ENCODE measurements at regions not wholly inside any gene's neighbourhood (a gene's known extent, or its start where the extent isn't known, plus 50 kb on each side); places are given as distances from the start of the nearest gene placed in this dataset.

DNA sequence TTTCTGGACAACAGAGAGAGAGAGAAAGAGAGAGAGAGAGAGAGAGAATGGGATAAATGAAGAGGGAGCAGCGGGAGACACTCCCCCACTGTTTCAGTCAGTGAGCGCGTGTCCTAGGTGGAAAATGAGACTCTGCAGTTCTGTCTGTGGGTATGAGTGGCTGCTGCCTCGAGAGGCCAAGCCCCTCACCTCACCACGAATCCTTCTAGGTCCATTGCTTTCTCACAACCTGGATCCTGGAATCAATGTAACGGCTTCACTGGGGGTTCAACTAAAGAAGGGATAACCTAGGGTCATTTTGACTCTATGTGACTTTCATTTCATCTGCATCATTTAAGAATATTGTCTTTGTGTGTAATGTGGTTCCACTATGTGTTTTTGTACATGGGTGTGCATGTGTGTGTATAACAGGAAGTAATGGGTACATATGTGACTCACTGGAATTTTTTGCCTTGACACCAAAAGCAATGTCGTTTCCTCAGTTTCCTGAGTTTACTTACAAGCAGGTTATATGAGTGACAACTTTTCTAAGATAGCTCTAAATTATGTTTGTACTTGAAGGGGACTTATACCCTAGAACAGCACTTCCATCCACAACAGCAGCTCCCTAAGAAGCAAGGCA lies 221.4 kb upstream of the TRIB2 start:
- no peak for DNase-seq (ENCODE audit: low read depth in 2 of 2)

GRCh38 chr2:12498286-12498685 lies 218.4 kb upstream of the TRIB2 start:
- no peak for DNase-seq (ENCODE audit: low read depth in 2 of 2)

GRCh38 chr2:12498704-12499103 lies 218.0 kb upstream of the TRIB2 start:
- no peak for DNase-seq (ENCODE audit: low read depth in 2 of 2)

DNA sequence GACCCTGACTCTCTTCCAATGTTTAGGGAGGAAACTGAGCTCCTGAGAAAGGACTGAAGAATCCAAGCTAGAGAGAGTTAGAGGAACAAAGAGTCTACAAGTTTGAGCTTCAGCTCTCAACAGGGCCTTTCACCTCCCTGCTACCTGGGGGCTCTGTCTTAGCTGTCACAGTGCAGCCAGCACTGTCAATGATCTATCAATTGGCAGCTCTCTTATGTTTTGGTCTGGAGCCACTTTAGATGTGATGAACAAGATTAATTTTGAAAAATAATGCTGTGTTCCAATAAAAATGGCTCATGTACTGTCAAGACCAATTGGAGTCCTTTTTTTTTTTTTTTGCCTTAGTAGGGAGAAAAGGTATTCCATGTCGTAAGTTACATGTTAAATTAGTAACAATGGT lies 215.8 kb upstream of the TRIB2 start:
- DNase-seq (ENCODE audit: low read depth in 2 of 2): no peak

GRCh38 chr2:12501469-12502158 lies 215.1 kb upstream of the TRIB2 start:
- peak; percentile 36 to 53 for DNase-seq (ENCODE audit: low read depth in 2 of 2)

DNA sequence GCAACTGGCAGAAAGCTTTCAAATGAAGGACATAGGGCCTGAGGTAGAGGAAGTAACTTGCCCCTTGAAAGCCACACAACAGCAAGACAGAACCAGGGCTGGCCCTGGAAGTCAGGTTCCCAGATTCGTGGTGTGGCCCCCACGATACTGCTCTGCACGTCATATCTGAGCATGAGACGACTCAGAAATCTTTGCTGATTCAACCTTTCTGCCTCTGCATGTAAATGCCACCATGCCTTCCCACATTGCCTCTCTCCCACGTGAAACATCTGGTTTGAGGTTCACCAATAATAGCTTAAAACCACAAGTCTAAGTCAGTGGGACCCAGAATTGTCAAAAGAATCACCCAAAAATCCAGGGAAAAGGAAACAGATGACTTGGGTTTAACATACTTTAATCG lies 214.0 kb upstream of the TRIB2 start:
- DNase-seq (ENCODE audit: low read depth in 2 of 2): peak in 1 of 2 donors; percentile 45

DNA sequence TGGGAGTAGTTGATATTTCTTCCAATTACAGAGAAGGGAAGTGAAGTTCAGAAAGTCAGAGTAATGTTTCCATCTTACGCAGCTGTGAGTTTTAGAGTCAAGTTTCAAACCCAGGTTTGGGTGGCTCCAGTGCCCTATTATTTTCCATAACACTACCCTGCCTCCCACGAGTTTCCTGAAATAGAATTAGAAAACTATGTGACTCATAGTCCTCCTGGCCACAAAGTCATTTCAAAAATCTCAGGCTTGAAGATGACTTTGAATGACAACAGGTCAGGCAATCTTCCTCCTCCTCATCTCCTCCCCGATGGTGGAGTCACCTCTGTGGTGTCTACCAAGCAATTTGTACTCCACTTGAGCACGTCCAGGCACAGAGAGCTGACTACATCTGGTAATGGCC lies 212.3 kb upstream of the TRIB2 start:
- no peak for DNase-seq (ENCODE audit: low read depth in 2 of 2)

- no peak for DNase-seq (ENCODE audit: low read depth in 2 of 2)
These were observed 209.9 kb upstream of the TRIB2 start for GRCh38 chr2:12506846-12507245.

- DNase-seq (ENCODE audit: low read depth in 2 of 2): peak; percentile 61 to 81
These were observed 209.4 kb upstream of the TRIB2 start for GRCh38 chr2:12507295-12507694.

DNA sequence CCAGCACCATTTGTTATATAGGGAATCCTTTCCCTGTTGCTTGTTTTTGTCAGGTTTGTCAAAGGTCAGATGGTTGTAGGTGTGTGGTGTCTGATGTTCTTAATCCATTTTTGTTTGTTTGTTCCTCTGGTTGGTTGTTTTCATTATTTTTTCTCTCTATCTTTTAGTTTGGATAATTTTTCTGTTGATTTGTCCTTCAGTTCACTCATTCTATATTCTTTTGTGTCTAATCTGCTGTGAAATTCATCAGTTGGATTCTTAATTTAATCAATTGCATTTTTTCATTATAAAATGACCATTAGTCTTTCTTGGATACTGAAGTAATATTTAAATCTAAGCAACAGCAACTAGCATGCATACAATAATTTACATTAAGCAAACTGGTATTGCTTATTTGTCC lies 206.7 kb upstream of the TRIB2 start:
- no peak for DNase-seq (ENCODE audit: low read depth in 2 of 2)

DNA sequence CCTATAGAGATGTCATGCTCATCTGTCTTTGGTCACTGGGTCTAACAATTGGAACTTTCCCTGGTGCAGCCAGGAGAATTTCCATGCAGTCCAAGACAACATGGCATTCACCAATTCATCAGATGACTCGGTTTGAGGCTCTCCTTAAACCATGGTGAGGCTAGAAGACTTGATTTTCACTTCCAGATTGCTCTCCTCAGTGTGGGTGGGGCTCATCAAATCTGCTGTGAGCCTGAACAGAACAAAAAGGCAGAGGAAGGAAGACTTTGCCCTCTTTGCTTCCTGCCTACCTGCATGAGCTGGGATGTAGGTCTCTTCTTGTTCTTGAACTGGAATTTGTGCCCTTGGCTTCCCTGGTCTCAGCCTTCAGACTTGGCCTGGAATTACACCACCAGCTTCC lies 203.4 kb upstream of the TRIB2 start:
- DNase-seq (ENCODE audit: low read depth in 2 of 2): no peak

- no peak for DNase-seq (ENCODE audit: low read depth in 2 of 2)
These were observed 202.6 kb upstream of the TRIB2 start for GRCh38 chr2:12514168-12514567.

DNA sequence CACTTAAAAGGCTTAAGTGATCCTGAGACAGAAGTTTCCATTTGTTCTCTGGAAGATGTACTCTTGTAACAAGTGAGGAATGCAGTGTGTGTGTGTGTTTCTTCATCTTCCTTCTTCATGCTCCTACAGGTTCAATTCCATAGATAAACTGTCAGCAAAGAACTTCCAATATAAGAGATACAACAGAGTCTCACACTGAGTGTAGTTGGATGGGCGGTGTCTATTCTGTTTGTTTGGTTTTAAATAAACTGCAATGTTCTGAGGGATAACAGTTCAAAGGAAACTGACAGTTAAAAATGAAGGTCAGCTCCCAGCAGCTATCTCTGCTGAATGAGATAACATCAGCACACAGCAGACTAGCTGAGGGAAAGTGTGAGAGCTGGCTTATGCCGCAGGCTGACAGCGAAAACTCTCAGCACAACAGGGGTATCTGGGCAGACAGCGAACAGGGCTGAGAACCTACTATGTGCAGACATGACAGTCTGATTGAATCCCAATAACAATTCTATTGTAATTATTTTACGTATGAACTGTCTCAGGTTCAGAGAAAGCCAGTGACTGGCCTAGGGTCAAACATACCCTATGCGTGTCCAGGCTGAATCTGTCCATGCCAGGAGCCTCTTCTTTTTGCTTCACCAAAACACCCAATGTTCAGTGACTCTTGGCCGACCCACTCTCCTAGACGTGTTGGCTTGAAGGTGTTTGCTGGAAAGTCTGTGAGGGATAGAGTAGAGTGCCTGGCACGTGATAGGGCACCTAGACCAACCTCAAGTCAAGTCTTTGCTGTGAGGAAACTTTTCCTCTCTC lies 201.9 kb upstream of the TRIB2 start:
- peak in 1 of 2 donors; percentile 26 for DNase-seq (ENCODE audit: low read depth in 2 of 2)

- no peak for DNase-seq (ENCODE audit: low read depth in 2 of 2)
These were observed 200.9 kb upstream of the TRIB2 start for GRCh38 chr2:12515871-12516270.

DNA sequence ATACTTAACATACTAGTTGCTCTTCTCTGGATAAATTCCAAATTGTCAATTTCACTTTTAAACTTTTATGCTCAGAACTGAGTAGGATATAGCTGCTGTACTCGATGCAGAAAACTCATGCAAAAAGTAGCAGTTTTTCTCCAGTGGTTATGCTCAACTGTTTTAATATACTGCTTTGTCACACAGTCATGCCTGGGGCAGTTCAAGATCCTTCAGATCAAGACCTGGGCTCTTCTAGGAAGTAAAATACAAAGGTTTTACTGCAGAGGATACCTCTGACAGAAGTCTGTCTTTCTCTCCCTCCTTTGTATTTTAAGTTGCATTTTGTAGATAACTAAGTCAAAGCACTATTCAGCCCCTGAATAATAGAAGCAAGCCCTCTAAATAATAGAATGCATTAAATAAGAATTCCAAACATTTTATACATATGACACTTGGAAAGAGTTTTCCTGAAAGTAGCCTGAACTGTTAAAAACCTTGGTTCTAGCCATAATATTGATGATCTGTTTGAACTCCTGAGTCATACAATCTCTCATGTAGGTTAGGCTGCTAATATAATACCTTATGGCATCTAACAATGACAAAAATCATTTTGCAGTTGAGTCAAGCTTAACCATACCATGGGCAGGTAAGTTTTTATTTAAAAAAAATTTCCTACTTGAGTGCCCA lies 183.3 kb upstream of the TRIB2 start:
- DNase-seq (ENCODE audit: low read depth in 2 of 2): no peak

DNA sequence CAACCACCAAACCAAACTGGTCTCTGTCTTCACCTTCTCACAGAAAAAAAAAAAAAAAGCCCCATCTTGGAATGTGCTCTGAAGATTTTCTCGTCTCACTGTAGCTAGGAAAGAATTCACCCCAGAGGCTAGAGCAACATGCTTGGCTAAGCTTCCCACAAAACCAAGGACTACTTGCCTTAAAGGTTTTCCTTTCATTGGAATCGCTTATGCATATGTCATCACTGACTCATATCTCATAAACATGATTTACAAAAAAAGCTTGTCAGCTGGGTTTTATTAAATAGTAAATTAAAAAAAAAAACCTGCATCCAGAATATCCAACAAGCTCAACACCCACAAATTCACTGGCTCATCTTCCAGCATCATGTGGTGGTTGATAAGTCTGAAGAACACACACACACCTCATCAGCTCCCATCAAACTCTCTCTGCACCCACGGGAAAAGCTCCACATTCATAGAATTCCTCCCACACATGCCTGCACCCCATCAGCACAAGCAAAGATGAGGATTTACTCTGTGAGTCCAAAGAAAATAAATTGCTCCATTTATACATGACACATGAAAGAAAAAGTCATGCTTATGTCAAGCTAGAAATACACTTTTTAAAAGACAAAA lies 182.0 kb upstream of the TRIB2 start:
- no peak for DNase-seq (ENCODE audit: low read depth in 2 of 2)

DNA sequence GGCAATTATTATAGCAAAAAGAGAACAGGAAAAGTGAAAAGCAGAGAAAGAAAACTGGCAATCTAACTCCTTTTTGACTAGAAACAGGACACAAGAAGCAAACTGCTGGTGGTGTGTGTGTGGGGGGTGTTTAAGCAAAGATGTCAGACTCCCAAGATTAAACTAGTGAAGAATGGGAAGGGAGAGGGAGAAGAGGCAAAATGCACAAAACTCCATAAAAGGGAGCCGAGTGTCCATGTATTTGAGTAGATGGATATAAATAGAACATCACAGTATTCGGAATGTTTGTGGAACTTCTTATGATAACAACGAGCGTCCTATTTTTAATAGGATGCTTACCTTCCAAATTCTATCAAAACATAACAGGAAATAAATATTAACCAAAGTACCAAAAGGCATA lies 179.8 kb upstream of the TRIB2 start:
- DNase-seq (ENCODE audit: low read depth in 2 of 2): no peak

DNA sequence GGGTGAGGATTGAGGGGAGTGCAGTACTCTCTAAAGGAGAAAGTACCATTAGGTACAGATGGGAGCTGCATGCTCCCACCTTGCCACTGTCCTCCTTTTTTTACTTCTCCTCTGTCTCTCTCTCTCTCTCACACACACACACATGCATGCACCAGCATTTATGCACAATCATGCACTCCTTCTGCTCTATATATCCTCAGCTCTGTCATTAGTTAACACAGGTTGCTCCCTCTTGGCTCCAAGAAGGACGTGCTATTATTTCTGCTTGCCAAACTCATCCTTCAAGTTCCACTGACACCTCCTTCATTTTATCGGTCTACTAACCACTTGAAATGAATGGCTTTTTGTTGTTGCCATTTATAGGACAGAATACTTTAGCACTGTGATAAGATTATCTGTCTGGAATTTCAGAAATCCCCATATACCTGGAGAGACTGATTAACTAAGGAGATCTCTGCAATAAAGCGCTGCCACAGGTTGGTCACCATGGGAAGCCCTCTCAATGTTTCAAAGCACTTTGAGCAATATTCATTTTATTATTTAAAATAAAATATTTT lies 178.5 kb upstream of the TRIB2 start:
- no peak for DNase-seq (ENCODE audit: low read depth in 2 of 2)

- DNase-seq (ENCODE audit: low read depth in 2 of 2): no peak
These were observed 177.4 kb upstream of the TRIB2 start for GRCh38 chr2:12539336-12539735.

DNA sequence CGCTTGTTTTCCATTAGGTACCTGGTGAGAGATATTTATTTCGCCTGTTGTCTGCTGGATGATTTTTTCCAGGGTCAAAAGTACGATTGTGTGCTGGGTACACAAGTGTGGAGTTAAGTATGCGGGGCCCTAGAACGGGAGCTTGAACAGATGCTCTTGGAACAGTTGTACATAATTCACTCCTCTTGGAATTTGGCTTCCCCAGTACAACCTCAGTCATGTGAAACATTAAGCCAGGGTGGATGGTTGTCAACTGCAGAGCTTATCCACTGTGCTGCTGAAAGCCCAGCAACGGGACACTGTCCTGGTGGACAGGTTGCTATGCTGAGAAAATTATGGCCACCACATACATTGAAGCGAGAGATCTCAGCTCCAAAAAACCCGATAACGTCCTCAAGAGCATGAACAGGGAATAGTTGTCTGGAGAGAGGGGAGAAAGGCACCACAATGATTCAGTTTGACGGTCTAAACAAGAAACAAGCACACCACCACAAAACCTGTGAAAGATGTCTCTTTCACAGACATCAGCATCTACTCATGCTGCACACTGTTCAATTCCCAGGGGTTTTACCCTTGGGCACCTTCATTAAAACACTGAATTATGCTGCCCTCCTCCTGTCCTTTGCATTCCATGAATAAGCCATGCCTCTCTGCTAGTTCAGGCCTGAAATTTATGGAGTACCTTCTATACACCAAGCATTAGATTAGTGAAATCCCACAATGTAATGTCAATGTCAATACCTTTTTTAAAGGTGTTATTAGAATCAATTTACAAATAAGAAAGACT lies 176.8 kb upstream of the TRIB2 start:
- DNase-seq (ENCODE audit: low read depth in 2 of 2): no peak
